BLaER1 treated with 17β-estradiol and CSF1 and Interleukin-3, amounts not matched to agents 10 nM and 100 nM (cell line): ENCODE measurements at regions not wholly inside any gene's neighbourhood (a gene's known extent, or its start where the extent isn't known, plus 50 kb on each side); places are given as distances from the start of the nearest gene placed in this dataset.
A peak's percentile ranks its signal among the peaks of the same experiment; 100 is the strongest.

Source experiments
- H3K27ac ChIP-seq, 11 experiments: shearing (Covaris generic); formaldehyde crosslinking; 2 replicates each; pipeline ENCODE4 v1.8.1; 2022
- H3K27me3 ChIP-seq, 11 experiments: shearing (Covaris generic); formaldehyde crosslinking; 2 replicates each; pipeline ENCODE4 v1.8.1; 2022
- H3K36me3 ChIP-seq, 11 experiments: shearing (Covaris generic); formaldehyde crosslinking; 2 replicates each; pipeline ENCODE4 v1.8.1; 2022
- H3K4me1 ChIP-seq, 10 experiments: shearing (Covaris generic); formaldehyde crosslinking; 2 replicates each; pipeline ENCODE4 v1.8.1; 2022
- H3K4me2 ChIP-seq, 11 experiments: shearing (Covaris generic); formaldehyde crosslinking; 2 replicates each; pipeline ENCODE4 v1.8.1; 2022
- H3K4me3 ChIP-seq, 10 experiments: shearing (Covaris generic); formaldehyde crosslinking; 2 replicates each; pipeline ENCODE4 v1.8.1; 2022
- H3K9ac ChIP-seq, 11 experiments: shearing (Covaris generic); formaldehyde crosslinking; 2 replicates each; pipeline ENCODE4 v1.8.1; 2022
- H3K9me3 ChIP-seq, 11 experiments: shearing (Covaris generic); formaldehyde crosslinking; replicated peaks in 1 of 11; 2 replicates each; pipeline ENCODE4 v1.8.1; 2022
- H4K20me1 ChIP-seq, 11 experiments: shearing (Covaris generic); formaldehyde crosslinking; 2 replicates each; pipeline ENCODE4 v1.8.1; 2022
- Cebpa-rat ChIP-seq, 11 experiments: shearing (Covaris generic); IDR thresholded peaks; 2 replicates each; pipeline ENCODE4 v1.8.1; 2022

- H3K36me3 ChIP-seq = peaks cover 0 to 11% (median 0%) of the 10 kb centered on the region in 11 experiments; a peak in 4 of 22 replicates
- H3K4me2 ChIP-seq = no peak overlapping the region
- peaks cover 0 to 8% (median 7%) of the 10 kb centered on the region in 10 experiments; a peak in 16 of 20 replicates for H3K4me1 ChIP-seq
- TF ChIP-seq Cebpa-rat (IDR thresholded peaks at IDR 0.05) = no peak
- H3K27ac ChIP-seq = no peak overlapping the region
- H3K4me3 ChIP-seq = no peak overlapping the region
- no peaks in the 10 kb centered on the region for H4K20me1 ChIP-seq
- H3K9ac ChIP-seq = no peak overlapping the region
- H3K9me3 ChIP-seq = peaks cover 0 to 4% (median 0%) of the 10 kb centered on the region in 11 experiments; a peak in 3 of 22 replicates
- no peaks in the 10 kb centered on the region for H3K27me3 ChIP-seq
Observed at GRCh38 chr6:166877906-166878305, 78.4 kb downstream of the RNASET2 start.

- H3K4me1 ChIP-seq = peaks cover 0 to 10% (median 8%) of the 10 kb centered on the region in 10 experiments; a peak in 16 of 20 replicates
- peaks cover 0 to 4% (median 0%) of the 10 kb centered on the region in 11 experiments; a peak in 2 of 22 replicates for H3K9me3 ChIP-seq
- H3K4me2 ChIP-seq = no peak overlapping the region
- H3K9ac ChIP-seq = no peak overlapping the region
- TF ChIP-seq Cebpa-rat (IDR thresholded peaks at IDR 0.05) = no peak
- no peak overlapping the region for H3K27ac ChIP-seq
- H4K20me1 ChIP-seq = no peaks in the 10 kb centered on the region
- no peaks in the 10 kb centered on the region for H3K27me3 ChIP-seq
- no peak overlapping the region for H3K4me3 ChIP-seq
- H3K36me3 ChIP-seq = peaks cover 0 to 16% (median 0%) of the 10 kb centered on the region in 11 experiments; a peak in 4 of 22 replicates
Observed at GRCh38 chr6:166877349-166877748, 79.0 kb downstream of the RNASET2 start.

- no peak overlapping the region for H3K4me2 ChIP-seq
- no peak overlapping the region for H3K9ac ChIP-seq
- no peaks in the 10 kb centered on the region for H3K27me3 ChIP-seq
- no peak for TF ChIP-seq Cebpa-rat (IDR thresholded peaks at IDR 0.05)
- H3K36me3 ChIP-seq = peaks cover 0 to 15% (median 0%) of the 10 kb centered on the region in 11 experiments; a peak in 4 of 22 replicates
- no peak overlapping the region for H3K4me3 ChIP-seq
- no peak overlapping the region for H3K27ac ChIP-seq
- peaks cover 0 to 10% (median 8%) of the 10 kb centered on the region in 10 experiments; a peak in 16 of 20 replicates for H3K4me1 ChIP-seq
- H3K9me3 ChIP-seq = no peaks in the 10 kb centered on the region
- no peaks in the 10 kb centered on the region for H4K20me1 ChIP-seq
Observed at GRCh38 chr6:166872531-166873009, 83.8 kb downstream of the RNASET2 start.

GRCh38 chr6:166870602-166871208 lies 85.6 kb downstream of the RNASET2 start:
- Histone ChIP-seq H4K20me1 (no peaks in the 10 kb centered on the region), H3K4me3 (no peak overlapping the region), H3K27me3 (no peaks in the 10 kb centered on the region), H3K4me2 (no peak overlapping the region), H3K9ac (no peak overlapping the region), H3K36me3 (peaks cover 0 to 9% (median 0%) of the 10 kb centered on the region in 11 experiments; a peak in 1 of 22 replicates), H3K9me3 (no peaks in the 10 kb centered on the region), H3K4me1 (peaks cover 0 to 10% (median 8%) of the 10 kb centered on the region in 10 experiments; a peak in 16 of 20 replicates), H3K27ac (no peak overlapping the region)
- no peak for TF ChIP-seq Cebpa-rat (IDR thresholded peaks at IDR 0.05)

GRCh38 chr6:166866839-166867637 lies 89.3 kb downstream of the RNASET2 start:
- Histone ChIP-seq H3K4me1 (peaks cover 6 to 25% (median 19%) of the 10 kb centered on the region in 10 experiments), H3K9ac (no peak overlapping the region), H3K27ac (no peak overlapping the region), H4K20me1 (peaks cover 0 to 7% (median 0%) of the 10 kb centered on the region in 11 experiments; a peak in 1 of 22 replicates), H3K4me2 (no peak overlapping the region), H3K27me3 (peaks cover 10 to 27% (median 21%) of the 10 kb centered on the region in 11 experiments), H3K4me3 (no peak overlapping the region), H3K36me3 (no peaks in the 10 kb centered on the region), H3K9me3 (no peaks in the 10 kb centered on the region)
- no peak for TF ChIP-seq Cebpa-rat (IDR thresholded peaks at IDR 0.05)

GRCh38 chr6:166864333-166864732 lies 92.0 kb downstream of the RNASET2 start:
- H3K27me3 ChIP-seq = peaks cover 19 to 43% (median 39%) of the 10 kb centered on the region in 11 experiments
- no peak overlapping the region for H3K27ac ChIP-seq
- H3K9me3 ChIP-seq = no peaks in the 10 kb centered on the region
- peak overlapping the region in 6 of 11 experiments; percentile 9 to 99 (median 58); a peak in 11 of 22 replicates for H3K4me2 ChIP-seq
- H3K9ac ChIP-seq = no peak overlapping the region
- no peak for TF ChIP-seq Cebpa-rat (IDR thresholded peaks at IDR 0.05)
- no peaks in the 10 kb centered on the region for H3K36me3 ChIP-seq
- no peak overlapping the region for H3K4me3 ChIP-seq
- peaks cover 0 to 7% (median 0%) of the 10 kb centered on the region in 11 experiments; a peak in 1 of 22 replicates for H4K20me1 ChIP-seq
- peaks cover 10 to 28% (median 22%) of the 10 kb centered on the region in 10 experiments for H3K4me1 ChIP-seq

- peak overlapping the region; percentile 80 to 100 (median 97) for H3K4me2 ChIP-seq
- H4K20me1 ChIP-seq = peaks cover 0 to 7% (median 0%) of the 10 kb centered on the region in 11 experiments; a peak in 1 of 22 replicates
- peak overlapping the region in 4 of 11 experiments; percentile 45 to 57 (median 46); a peak in 5 of 22 replicates for H3K27ac ChIP-seq
- H3K4me3 ChIP-seq = peak overlapping the region; percentile 57 to 73 (median 62)
- H3K27me3 ChIP-seq = peaks cover 19 to 43% (median 39%) of the 10 kb centered on the region in 11 experiments
- H3K9me3 ChIP-seq = no peaks in the 10 kb centered on the region
- no peaks in the 10 kb centered on the region for H3K36me3 ChIP-seq
- peak overlapping the region in 10 of 11 experiments; percentile 52 to 75 (median 68); a peak in 18 of 22 replicates for H3K9ac ChIP-seq
- TF ChIP-seq Cebpa-rat (IDR thresholded peaks at IDR 0.05) = no peak
- H3K4me1 ChIP-seq = peaks cover 10 to 28% (median 22%) of the 10 kb centered on the region in 10 experiments
Observed at GRCh38 chr6:166862978-166863530, 93.3 kb downstream of the RNASET2 start.

GRCh38 chr6:166862287-166862977 lies 93.9 kb downstream of the RNASET2 start:
- H3K9ac ChIP-seq = peak overlapping the region; percentile 16 to 75 (median 67); a peak in 20 of 22 replicates
- peak overlapping the region; percentile 80 to 100 (median 97) for H3K4me2 ChIP-seq
- H3K36me3 ChIP-seq = peaks cover 0 to 3% (median 0%) of the 10 kb centered on the region in 11 experiments; a peak in 2 of 22 replicates
- no peaks in the 10 kb centered on the region for H3K9me3 ChIP-seq
- TF ChIP-seq Cebpa-rat (IDR thresholded peaks at IDR 0.05) = no peak
- H3K4me3 ChIP-seq = peak overlapping the region; percentile 57 to 73 (median 62)
- peaks cover 19 to 43% (median 39%) of the 10 kb centered on the region in 11 experiments for H3K27me3 ChIP-seq
- H3K27ac ChIP-seq = peak overlapping the region in 4 of 11 experiments; percentile 45 to 57 (median 46); a peak in 5 of 22 replicates
- H3K4me1 ChIP-seq = peaks cover 10 to 28% (median 22%) of the 10 kb centered on the region in 10 experiments
- H4K20me1 ChIP-seq = peaks cover 0 to 7% (median 0%) of the 10 kb centered on the region in 11 experiments; a peak in 1 of 22 replicates
